ENCODE measurements at regions not wholly inside any gene's neighbourhood (a gene's known extent, or its start where the extent isn't known, plus 50 kb on each side); places are given as distances from the start of the nearest gene placed in this dataset.

DNA sequence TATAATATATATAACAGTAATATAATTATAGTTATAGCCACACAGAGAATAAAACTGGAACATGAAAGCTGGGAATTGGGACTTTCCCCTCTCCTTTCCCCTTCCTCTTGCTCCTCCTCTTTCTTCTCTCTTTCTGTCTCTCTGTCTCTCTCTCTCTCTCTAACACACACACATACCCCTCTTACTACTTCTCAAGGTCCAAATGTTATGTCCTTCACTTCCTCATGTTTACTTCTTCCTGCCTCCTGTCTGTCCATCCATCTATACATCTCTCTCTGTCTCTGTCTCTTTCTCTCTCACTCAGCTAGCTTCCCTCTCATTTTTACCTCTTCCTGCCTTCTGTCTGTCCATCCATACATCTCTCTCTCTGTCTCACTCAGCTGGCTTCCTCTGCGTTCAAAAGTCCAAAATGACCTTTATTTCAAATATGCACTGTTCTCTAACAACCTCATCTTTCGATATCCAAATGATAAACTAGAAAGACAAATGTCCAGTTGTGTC lies 261.1 kb downstream of the SIPA1L2 start:
- H3K4me1 Mint-ChIP-seq (ENCODE audit: insufficient read depth, unreplicated experiment) = peaks cover 6% of the 10 kb centered on the region
- H3K27me3 Mint-ChIP-seq (ENCODE audit: insufficient read depth, unreplicated experiment) = no peaks in the 10 kb centered on the region
- TF ChIP-seq, protein P1, sequence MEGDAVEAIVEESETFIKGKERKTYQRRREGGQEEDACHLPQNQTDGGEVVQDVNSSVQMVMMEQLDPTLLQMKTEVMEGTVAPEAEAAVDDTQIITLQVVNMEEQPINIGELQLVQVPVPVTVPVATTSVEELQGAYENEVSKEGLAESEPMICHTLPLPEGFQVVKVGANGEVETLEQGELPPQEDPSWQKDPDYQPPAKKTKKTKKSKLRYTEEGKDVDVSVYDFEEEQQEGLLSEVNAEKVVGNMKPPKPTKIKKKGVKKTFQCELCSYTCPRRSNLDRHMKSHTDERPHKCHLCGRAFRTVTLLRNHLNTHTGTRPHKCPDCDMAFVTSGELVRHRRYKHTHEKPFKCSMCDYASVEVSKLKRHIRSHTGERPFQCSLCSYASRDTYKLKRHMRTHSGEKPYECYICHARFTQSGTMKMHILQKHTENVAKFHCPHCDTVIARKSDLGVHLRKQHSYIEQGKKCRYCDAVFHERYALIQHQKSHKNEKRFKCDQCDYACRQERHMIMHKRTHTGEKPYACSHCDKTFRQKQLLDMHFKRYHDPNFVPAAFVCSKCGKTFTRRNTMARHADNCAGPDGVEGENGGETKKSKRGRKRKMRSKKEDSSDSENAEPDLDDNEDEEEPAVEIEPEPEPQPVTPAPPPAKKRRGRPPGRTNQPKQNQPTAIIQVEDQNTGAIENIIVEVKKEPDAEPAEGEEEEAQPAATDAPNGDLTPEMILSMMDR (IDR thresholded peaks at IDR 0.05; ENCODE audit: unreplicated experiment) = no peak
- DNase-seq (ENCODE audit: unreplicated experiment) = no peak
- no TSS peak for BruUV-seq (replicated peaks)
- CTCF ChIA-PET = no interaction called here
- intact Hi-C loops (cut with micrococcal nuclease) = no loop called here
- no peak overlapping the region for H3K4me3 Mint-ChIP-seq (ENCODE audit: unreplicated experiment)
- H3K9me3 Mint-ChIP-seq (ENCODE audit: unreplicated experiment) = no peaks in the 10 kb centered on the region
- POLR2A ChIA-PET = interaction anchor here (1.0 to 1.9 kb wide), 2 partner anchors 10 to 14 kb away, joined by 3 to 7 read pairs; no protein-coding TSS in a partner anchor
- H3K36me3 Mint-ChIP-seq (ENCODE audit: insufficient read depth, unreplicated experiment) = no peaks in the 10 kb centered on the region
- no peak overlapping the region for H3K27ac Mint-ChIP-seq (ENCODE audit: low read depth, unreplicated experiment)

DNA sequence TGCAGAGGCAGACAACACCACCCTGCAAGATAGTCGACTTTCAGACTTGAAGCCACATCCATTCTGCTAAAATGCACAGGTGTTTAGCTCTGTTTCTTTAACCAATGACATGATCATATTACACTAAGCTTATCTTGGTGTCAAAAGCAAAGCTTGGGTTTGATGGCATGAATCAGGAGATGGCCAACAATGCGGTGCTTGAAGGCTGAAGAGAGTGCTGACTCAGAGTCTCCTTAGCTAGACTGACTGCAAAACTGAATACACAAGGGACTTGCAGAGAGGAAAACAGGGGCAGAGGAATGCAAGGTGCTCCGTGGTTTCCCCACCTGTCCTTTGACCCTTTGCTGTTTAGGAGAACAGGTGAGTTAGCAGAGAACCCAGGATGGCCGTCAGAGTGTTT lies 262.6 kb downstream of the SIPA1L2 start:
- TF ChIP-seq, protein P1 (IDR thresholded peaks at IDR 0.05; ENCODE audit: unreplicated experiment) = no peak
- Mint-ChIP-seq H3K36me3 (ENCODE audit: insufficient read depth, unreplicated experiment) (no peaks in the 10 kb centered on the region), H3K4me1 (ENCODE audit: insufficient read depth, unreplicated experiment) (peaks cover 6% of the 10 kb centered on the region), H3K9me3 (ENCODE audit: unreplicated experiment) (no peaks in the 10 kb centered on the region), H3K27ac (ENCODE audit: low read depth, unreplicated experiment) (no peak overlapping the region), H3K27me3 (ENCODE audit: insufficient read depth, unreplicated experiment) (no peaks in the 10 kb centered on the region), H3K4me3 (ENCODE audit: unreplicated experiment) (no peak overlapping the region)
- intact Hi-C loops (cut with micrococcal nuclease) = no loop called here
- POLR2A ChIA-PET = interaction anchor here (0.6 to 1.2 kb wide), 5 partner anchors 10 to 666 kb away, joined by 3 to 5 read pairs (median 3); no protein-coding TSS in a partner anchor
- CTCF ChIA-PET = interaction anchor here (0.6 to 0.7 kb wide), 2 partner anchors 21 to 1470 kb away, joined by 3 read pairs; no protein-coding TSS in a partner anchor
- BruUV-seq (replicated peaks) = no TSS peak
- DNase-seq (ENCODE audit: unreplicated experiment) = no peak

DNA sequence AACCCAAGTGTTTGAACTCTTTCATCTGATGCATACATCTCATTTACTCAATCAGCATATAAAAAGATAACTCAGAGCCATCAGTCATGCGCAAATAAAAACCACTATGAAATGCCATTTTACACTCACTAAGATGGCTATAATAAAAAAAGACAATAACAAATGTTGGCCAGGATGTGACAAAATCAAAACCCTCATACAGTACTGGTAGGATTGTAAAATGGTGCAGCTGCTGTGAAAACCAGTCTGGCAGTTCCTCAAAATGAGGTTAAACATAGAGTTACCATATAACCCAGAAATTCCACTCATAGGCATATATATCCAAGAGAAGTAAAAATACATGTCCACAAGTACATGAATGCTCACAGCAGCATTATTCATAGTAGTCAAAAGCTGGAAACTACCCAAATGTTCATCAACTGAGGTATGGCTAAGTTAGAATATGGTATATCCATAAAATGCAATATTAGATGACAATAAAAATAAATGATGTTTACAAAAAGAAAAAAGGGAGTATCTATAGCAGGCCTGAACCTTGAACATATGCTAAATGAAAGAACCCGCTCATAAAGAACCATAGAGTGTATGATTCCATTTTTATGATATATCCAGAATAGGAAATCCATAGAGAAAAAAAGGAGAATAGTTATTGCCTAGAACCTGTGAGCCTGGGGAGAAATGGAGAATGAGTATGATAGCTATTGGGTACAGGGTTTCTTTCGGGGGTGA lies 265.1 kb downstream of the SIPA1L2 start:
- DNase-seq (ENCODE audit: unreplicated experiment) = no peak
- Mint-ChIP-seq H3K36me3 (ENCODE audit: insufficient read depth, unreplicated experiment) (no peaks in the 10 kb centered on the region), H3K4me3 (ENCODE audit: unreplicated experiment) (no peak overlapping the region), H3K27ac (ENCODE audit: low read depth, unreplicated experiment) (no peak overlapping the region), H3K9me3 (ENCODE audit: unreplicated experiment) (no peaks in the 10 kb centered on the region), H3K4me1 (ENCODE audit: insufficient read depth, unreplicated experiment) (peaks cover 6% of the 10 kb centered on the region), H3K27me3 (ENCODE audit: insufficient read depth, unreplicated experiment) (no peaks in the 10 kb centered on the region)
- BruUV-seq (replicated peaks) = no TSS peak
- TF ChIP-seq, protein P1 (IDR thresholded peaks at IDR 0.05; ENCODE audit: unreplicated experiment) = no peak
- ChIA-PET POLR2A (interaction anchor here (0.6 to 1.0 kb wide), 2 partner anchors 11 to 164 kb away, joined by 3 read pairs; no protein-coding TSS in a partner anchor), CTCF (no interaction called here)
- intact Hi-C loops (cut with micrococcal nuclease) = no loop called here

DNA sequence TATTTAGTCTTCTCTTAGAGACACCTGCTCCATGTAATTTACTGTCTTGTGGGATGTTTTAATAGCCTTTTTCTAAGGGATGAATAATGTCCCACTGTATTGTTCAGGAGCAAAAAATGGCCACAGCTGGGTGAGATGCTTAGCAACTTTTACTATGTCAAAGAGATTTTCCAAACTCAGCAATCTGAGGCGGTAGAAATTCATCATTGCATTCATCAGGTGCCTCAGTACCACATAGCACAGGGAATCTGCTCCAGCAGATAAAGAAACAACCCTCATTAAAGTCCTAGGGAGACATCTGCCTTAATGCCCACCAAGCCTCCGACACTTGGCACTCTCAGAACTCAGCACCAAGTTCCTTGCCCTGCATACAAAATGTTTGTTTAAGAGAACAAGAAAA lies 266.9 kb downstream of the SIPA1L2 start:
- ChIA-PET POLR2A (interaction anchor here (0.8 to 1.6 kb wide), 3 partner anchors 9 to 16 kb away, joined by 4 to 5 read pairs (median 5); no protein-coding TSS in a partner anchor), CTCF (interaction anchor here (0.9 to 1.4 kb wide), 2 partner anchors 9 to 170 kb away, joined by 4 to 6 read pairs; no protein-coding TSS in a partner anchor)
- intact Hi-C loops (cut with micrococcal nuclease) = no loop called here
- no peaks in the 10 kb centered on the region for H3K27me3 Mint-ChIP-seq (ENCODE audit: insufficient read depth, unreplicated experiment)
- H3K9me3 Mint-ChIP-seq (ENCODE audit: unreplicated experiment) = no peaks in the 10 kb centered on the region
- no peak for DNase-seq (ENCODE audit: unreplicated experiment)
- H3K27ac Mint-ChIP-seq (ENCODE audit: low read depth, unreplicated experiment) = no peak overlapping the region
- TF ChIP-seq, protein P1 (IDR thresholded peaks at IDR 0.05; ENCODE audit: unreplicated experiment) = no peak
- H3K4me1 Mint-ChIP-seq (ENCODE audit: insufficient read depth, unreplicated experiment) = no peaks in the 10 kb centered on the region
- no TSS peak for BruUV-seq (replicated peaks)
- H3K36me3 Mint-ChIP-seq (ENCODE audit: insufficient read depth, unreplicated experiment) = no peaks in the 10 kb centered on the region
- H3K4me3 Mint-ChIP-seq (ENCODE audit: unreplicated experiment) = no peak overlapping the region

Measured in MCF 10A (cell line).